H1 (cell line): ENCODE measurements at regions not wholly inside any gene's neighbourhood (a gene's known extent, or its start where the extent isn't known, plus 50 kb on each side); places are given as distances from the start of the nearest gene placed in this dataset.

Source experiments
- TF ChIP-seq, protein P1 (sequence below): IDR thresholded peaks from 2 replicates; pipeline ENCODE4 v1.6.1; 2012; ENCODE audit warnings: inconsistent platforms

DNA sequence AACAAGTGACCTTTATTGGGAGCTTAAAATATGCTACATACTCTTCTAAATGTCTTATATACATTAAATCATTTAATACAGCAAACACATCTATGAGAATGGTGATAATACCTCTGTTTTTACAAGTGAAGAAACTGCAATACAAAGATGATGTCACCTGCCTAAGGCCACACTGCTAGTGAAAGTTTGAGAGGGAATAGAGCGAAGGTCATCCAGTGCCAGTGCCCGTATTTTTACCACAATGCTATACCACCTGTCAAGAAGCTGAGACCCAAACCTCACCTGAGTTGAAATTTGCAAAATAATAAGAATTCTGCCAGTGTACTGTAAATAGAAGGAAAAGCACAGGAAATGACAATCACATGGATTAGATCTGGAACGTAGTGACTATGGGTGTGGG, 200.4 kb upstream of the TMPRSS15 start (continued):
- TF ChIP-seq, protein P1, sequence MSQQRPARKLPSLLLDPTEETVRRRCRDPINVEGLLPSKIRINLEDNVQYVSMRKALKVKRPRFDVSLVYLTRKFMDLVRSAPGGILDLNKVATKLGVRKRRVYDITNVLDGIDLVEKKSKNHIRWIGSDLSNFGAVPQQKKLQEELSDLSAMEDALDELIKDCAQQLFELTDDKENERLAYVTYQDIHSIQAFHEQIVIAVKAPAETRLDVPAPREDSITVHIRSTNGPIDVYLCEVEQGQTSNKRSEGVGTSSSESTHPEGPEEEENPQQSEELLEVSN: no peak
